GM12865 (cell line): ENCODE measurements at regions not wholly inside any gene's neighbourhood (a gene's known extent, or its start where the extent isn't known, plus 50 kb on each side); places are given as distances from the start of the nearest gene placed in this dataset.

Source experiments
- DNase-seq: peaks from one replicate; pipeline ENCODE4 v3.0.0; 2010; ENCODE audit warnings: low read depth
- H3K4me3 ChIP-seq: 2 replicates; pipeline ENCODE4 v1.5.1; 2011; ENCODE audit warnings: mild to moderate bottlenecking, low read depth, low read length, control low read depth
- TF ChIP-seq, protein P1 (sequence below): IDR thresholded peaks from 2 replicates; pipeline ENCODE4 v1.5.1; 2011; ENCODE audit warnings: low read length, control low read depth, low read depth, inconsistent platforms; ENCODE audit not compliant: insufficient read depth; ENCODE audit errors: missing control alignments

DNA sequence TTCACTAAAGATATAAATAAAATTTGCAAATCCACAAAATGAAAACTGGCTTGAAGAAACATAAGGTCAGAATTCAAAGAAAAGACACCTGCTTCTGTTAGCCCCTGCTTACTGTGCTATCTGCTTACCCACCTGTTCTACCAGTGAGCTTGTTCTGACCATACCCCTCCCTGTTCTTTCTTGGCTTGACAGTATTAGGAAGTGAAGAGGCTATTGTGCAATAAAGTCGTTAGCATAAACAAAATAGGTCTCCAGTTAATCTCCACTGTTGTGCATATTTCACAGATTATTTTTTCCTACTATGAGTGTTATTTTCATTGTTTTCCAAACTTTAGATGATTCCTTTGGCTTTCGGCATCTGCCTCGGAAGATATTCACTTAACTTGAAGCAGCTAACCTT lies 322.1 kb downstream of the CCDC85A start:
- DNase-seq: no peak
- TF ChIP-seq, protein P1, sequence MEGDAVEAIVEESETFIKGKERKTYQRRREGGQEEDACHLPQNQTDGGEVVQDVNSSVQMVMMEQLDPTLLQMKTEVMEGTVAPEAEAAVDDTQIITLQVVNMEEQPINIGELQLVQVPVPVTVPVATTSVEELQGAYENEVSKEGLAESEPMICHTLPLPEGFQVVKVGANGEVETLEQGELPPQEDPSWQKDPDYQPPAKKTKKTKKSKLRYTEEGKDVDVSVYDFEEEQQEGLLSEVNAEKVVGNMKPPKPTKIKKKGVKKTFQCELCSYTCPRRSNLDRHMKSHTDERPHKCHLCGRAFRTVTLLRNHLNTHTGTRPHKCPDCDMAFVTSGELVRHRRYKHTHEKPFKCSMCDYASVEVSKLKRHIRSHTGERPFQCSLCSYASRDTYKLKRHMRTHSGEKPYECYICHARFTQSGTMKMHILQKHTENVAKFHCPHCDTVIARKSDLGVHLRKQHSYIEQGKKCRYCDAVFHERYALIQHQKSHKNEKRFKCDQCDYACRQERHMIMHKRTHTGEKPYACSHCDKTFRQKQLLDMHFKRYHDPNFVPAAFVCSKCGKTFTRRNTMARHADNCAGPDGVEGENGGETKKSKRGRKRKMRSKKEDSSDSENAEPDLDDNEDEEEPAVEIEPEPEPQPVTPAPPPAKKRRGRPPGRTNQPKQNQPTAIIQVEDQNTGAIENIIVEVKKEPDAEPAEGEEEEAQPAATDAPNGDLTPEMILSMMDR: no peak
- no peak overlapping the region for H3K4me3 ChIP-seq

GRCh38 chr2:56508662-56509061 lies 324.9 kb downstream of the CCDC85A start:
- no peak overlapping the region for H3K4me3 ChIP-seq
- TF ChIP-seq, protein P1: no peak
- DNase-seq: no peak

- DNase-seq: no peak
- TF ChIP-seq, protein P1: no peak
- no peak overlapping the region for H3K4me3 ChIP-seq
These were observed 326.8 kb downstream of the CCDC85A start for GRCh38 chr2:56510610-56511009.

DNA sequence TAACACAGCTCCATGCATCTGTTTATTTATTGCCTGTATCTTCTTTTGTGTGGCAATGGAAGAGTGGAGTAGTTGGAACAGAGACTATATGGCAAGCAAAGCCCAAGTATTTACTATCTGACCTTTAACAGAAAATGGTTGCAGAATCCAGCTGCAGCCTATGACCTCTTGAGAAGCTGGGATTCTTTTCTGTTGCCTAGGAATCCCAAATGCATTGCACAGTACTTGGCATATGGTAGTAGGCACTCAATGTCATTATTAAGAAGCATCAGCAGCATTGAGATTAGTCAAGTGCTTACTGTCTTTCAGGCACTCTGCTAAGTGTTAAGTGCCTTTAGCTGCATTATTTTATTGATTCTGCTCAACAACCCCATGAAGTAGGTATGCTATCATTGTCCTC lies 331.6 kb downstream of the CCDC85A start:
- TF ChIP-seq, protein P1: no peak
- no peak overlapping the region for H3K4me3 ChIP-seq
- DNase-seq: no peak

DNA sequence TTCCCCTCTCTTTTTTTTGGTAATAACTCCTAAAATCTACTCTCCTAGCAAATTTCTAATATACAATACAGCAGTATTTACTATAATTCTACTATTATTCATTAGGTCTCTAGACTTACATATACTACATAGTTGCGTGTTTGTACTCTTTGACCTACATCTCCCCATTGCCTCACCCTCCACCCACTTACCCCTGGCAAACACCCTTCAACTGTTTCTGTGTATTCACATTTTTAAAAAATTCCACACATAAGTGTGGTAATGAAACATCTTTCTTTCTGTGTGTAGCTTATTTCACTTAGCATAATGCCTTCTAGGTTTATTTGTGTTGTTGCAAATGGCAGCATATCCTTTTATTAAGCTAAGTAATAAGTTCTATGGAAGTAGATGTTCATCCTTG lies 336.0 kb downstream of the CCDC85A start:
- TF ChIP-seq, protein P1: no peak
- no peak for DNase-seq
- H3K4me3 ChIP-seq: no peak overlapping the region

DNA sequence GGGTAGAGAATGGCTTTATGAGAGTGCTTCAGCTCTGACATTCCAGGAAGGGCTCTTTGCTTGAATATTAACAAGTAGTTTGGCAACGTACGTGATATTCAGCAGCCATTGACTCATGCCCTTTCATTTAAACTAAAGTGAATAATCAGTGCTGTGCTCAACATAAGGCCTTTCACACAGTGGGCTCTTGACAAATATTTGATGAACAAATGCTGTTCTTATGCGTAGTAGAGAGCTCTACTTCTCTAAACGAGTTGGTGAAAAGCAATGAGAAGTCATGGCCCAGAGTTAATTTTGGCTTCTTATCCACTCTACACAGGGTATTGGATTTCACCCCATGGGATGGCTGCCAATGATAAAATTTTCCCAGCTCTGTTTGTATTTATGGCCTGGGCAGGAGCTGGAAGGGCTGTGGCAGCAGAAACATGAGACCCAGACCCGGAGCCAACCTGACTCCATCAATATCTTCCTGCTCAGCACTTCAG lies 338.9 kb downstream of the CCDC85A start:
- TF ChIP-seq, protein P1: no peak
- no peak for DNase-seq
- H3K4me3 ChIP-seq: no peak overlapping the region

GRCh38 chr2:56523816-56524215 lies 340.0 kb downstream of the CCDC85A start:
- DNase-seq: no peak
- H3K4me3 ChIP-seq: no peak overlapping the region
- TF ChIP-seq, protein P1: no peak
